Psoas muscle (tissue), 7 donors: ENCODE measurements at regions not wholly inside any gene's neighbourhood (a gene's known extent, or its start where the extent isn't known, plus 50 kb on each side); places are given as distances from the start of the nearest gene placed in this dataset.

Experiments used
- ATAC-seq, 4 donors: fragments of 200-7000 bp; cut with Tn5 transposase; one replicate each; pipeline ENCODE4 v1.9.1; 2020; ENCODE audit warnings: moderate library complexity in 3 of 4, mild to moderate bottlenecking in 2 of 4
- DNase-seq, 2 donors: peaks; one replicate each; pipeline ENCODE4 v3.0.0-alpha.2; 2020
- H3K27ac ChIP-seq: fragments of 200-600 bp; one replicate; pipeline ENCODE4 v1.8.0; 2022
- H3K27me3 ChIP-seq, 3 donors: fragments of 200-600 bp in 1 of 3; one replicate each; pipeline versions ENCODE4 v1.6.1 to v1.8.0; 2013 to 2022; ENCODE audit warnings: low read length in 2 of 3, mild to moderate bottlenecking in 2 of 3, moderate library complexity in 1 of 3; ENCODE audit not compliant: insufficient read depth in 3 of 3
- H3K36me3 ChIP-seq, 2 donors: fragments of 200-600 bp in 1 of 2; one replicate each; pipeline versions ENCODE4 v1.6.1 to v1.8.0; 2013 to 2022; ENCODE audit warnings: low read depth in 1 of 2, mild to moderate bottlenecking in 1 of 2, moderate library complexity in 1 of 2; ENCODE audit not compliant: insufficient read depth in 1 of 2
- H3K4me1 ChIP-seq: fragments of 200-600 bp; one replicate; pipeline ENCODE4 v1.8.0; 2022
- H3K4me3 ChIP-seq: fragments of 200-600 bp; one replicate; pipeline ENCODE4 v1.8.0; 2022; ENCODE audit warnings: mild to moderate bottlenecking
- H3K9me3 ChIP-seq: fragments of 200-600 bp; one replicate; pipeline ENCODE4 v1.8.0; 2022
- CTCF ChIP-seq: fragments of 200-600 bp; IDR thresholded peaks from one replicate; pipeline ENCODE4 v1.8.0; 2022; ENCODE audit warnings: antibody characterized with exemption
- WGBS, 3 donors: extraction: QIAGEN DNeasy Blood & Tissue Kit; methylation state at CpG; one replicate each; pipeline versions ENCODE4 v1.1.6 to v1.1.7; 2013; 5-methylcytosine and 5-hydroxymethylcytosine counted together
- intact Hi-C, 2 donors: fragments of 100-400 bp; cut with DNase I; formaldehyde crosslinking; loops; one replicate each; pipeline versions ENCODE4 v1.11.0 to v1.14.2; 2022
- donor health status: healthy with polysubstance abuse.
- donor health status: DM: no; HTN: no; CAD: no; lungs with moderate emphysema.
- donor health status: Bipolar disorder and iron deficiency.
- donor health status: healthy.
- donor health status: DM: yes; HTN: yes; CAD: no.
- donor health status: DM: no; HTN: no; CAD: no.
- donor health status: DM: yes; HTN: yes; CAD: no.

GRCh38 chr2:65826567-65826966 is 394.2 kb upstream of the SPRED2 start:
- no peak overlapping the region for H3K27ac ChIP-seq
- H3K27me3 ChIP-seq = no peaks in the 10 kb centered on the region
- ATAC-seq (no peak), DNase-seq (no peak)
- no peak overlapping the region for H3K4me3 ChIP-seq
- no peak for TF ChIP-seq CTCF
- peaks cover 6% of the 10 kb centered on the region for H3K9me3 ChIP-seq
- no peaks in the 10 kb centered on the region for H3K36me3 ChIP-seq
- intact Hi-C loops = no loop called here
- no peaks in the 10 kb centered on the region for H3K4me1 ChIP-seq
- WGBS, 3 donors = 23 to 29% (median 27%) methylated on average over 1 of the region's 1 CpG

GRCh38 chr2:65823511-65823910 is 391.1 kb upstream of the SPRED2 start:
- Histone ChIP-seq H3K36me3 (no peaks in the 10 kb centered on the region), H3K4me1 (no peaks in the 10 kb centered on the region), H3K9me3 (peaks cover 6% of the 10 kb centered on the region), H3K4me3 (no peak overlapping the region), H3K27ac (no peak overlapping the region), H3K27me3 (peaks cover 0 to 4% (median 0%) of the 10 kb centered on the region in 3 donors)
- no peak for TF ChIP-seq CTCF
- intact Hi-C loops = no loop called here
- no peak for ATAC-seq
- DNase-seq = no peak
- 62 to 81% (median 75%) methylated on average over 4 of the region's 4 CpGs for WGBS, 3 donors

- DNase-seq = no peak
- no peak for ATAC-seq
- Histone ChIP-seq H3K27me3 (peaks cover 0 to 4% (median 0%) of the 10 kb centered on the region in 3 donors), H3K4me3 (no peak overlapping the region), H3K36me3 (no peaks in the 10 kb centered on the region), H3K27ac (no peak overlapping the region), H3K9me3 (peaks cover 6% of the 10 kb centered on the region), H3K4me1 (no peaks in the 10 kb centered on the region)
- TF ChIP-seq CTCF = no peak
- intact Hi-C loops = no loop called here
- WGBS, 3 donors = 83 to 84% (median 83%) methylated on average over 6 of the region's 6 CpGs
Observed at GRCh38 chr2:65820454-65820853, 388.1 kb upstream of the SPRED2 start.

- H3K4me1 ChIP-seq = no peaks in the 10 kb centered on the region
- H3K36me3 ChIP-seq = no peaks in the 10 kb centered on the region
- H3K27me3 ChIP-seq = peaks cover 0 to 4% (median 0%) of the 10 kb centered on the region in 3 donors
- DNase-seq (no peak), ATAC-seq (no peak)
- no peak for TF ChIP-seq CTCF
- no peak overlapping the region for H3K27ac ChIP-seq
- no peak overlapping the region for H3K4me3 ChIP-seq
- peaks cover 6% of the 10 kb centered on the region for H3K9me3 ChIP-seq
- intact Hi-C loops = no loop called here
- WGBS, 3 donors = 83 to 88% (median 88%) methylated on average over 1 of the region's 1 CpG
Observed at GRCh38 chr2:65819963-65820362, 387.6 kb upstream of the SPRED2 start.

GRCh38 chr2:65818873-65819451 is 386.6 kb upstream of the SPRED2 start:
- peaks cover 6% of the 10 kb centered on the region for H3K9me3 ChIP-seq
- H3K27ac ChIP-seq = no peak overlapping the region
- no peak overlapping the region for H3K4me3 ChIP-seq
- H3K36me3 ChIP-seq = no peaks in the 10 kb centered on the region
- 64 to 78% (median 68%) methylated on average over 3 of the region's 3 CpGs for WGBS, 3 donors
- H3K4me1 ChIP-seq = no peaks in the 10 kb centered on the region
- ATAC-seq = no peak
- no peak for TF ChIP-seq CTCF
- H3K27me3 ChIP-seq = peaks cover 0 to 4% (median 0%) of the 10 kb centered on the region in 3 donors
- no peak for DNase-seq
- intact Hi-C loops = no loop called here
